GM18909 (cell line): ENCODE measurements at regions not wholly inside any gene's neighbourhood (a gene's known extent, or its start where the extent isn't known, plus 50 kb on each side); places are given as distances from the start of the nearest gene placed in this dataset.

ENCODE experiments used
- ATAC-seq: cut with Tn5 transposase; IDR thresholded peaks from one replicate; pipeline ENCODE4 v1.9.1; 2021; ENCODE audit warnings: mild to moderate bottlenecking; ENCODE audit not compliant: unreplicated experiment, poor library complexity

DNA sequence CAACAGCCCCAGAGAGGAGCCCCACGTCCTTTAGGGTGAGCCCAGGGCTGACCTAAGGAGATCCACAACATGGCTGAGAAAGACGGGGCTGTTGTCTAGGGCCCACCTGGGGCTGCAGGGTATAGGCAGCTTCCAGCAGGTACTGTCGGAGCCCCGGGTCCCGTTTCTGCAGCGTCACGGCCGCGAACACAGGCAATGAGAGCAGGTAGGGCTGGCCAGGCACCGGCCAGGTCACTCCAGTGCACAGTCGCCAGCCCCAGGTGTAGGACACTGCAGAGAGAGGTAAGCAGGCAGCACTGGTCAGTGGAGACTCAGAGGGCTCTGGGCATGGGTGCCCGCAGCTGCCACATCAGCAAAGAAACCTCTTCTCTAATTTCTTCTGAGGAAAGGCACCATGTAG lies 115.2 kb downstream of the LITAF start:
- no peak for ATAC-seq

DNA sequence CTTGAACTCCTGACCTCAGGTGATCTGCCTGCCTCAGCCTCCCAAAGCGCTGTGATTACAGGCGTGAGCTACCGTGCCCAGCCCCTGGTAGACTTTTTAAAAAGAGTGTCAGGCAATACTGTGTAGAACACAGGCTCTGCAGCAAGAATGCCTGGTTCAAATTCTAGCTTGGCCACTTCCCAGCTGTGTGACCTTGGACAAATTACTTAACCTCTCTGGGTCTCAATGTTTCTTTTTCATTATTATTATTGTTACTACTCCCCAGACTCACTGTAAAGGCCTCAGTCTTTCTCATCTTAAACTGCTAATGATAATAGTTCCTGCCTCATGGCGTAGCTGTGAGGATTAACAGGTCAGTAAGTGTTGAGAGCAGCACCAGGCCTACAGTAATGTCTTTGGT lies 114.3 kb downstream of the LITAF start:
- ATAC-seq: no peak

DNA sequence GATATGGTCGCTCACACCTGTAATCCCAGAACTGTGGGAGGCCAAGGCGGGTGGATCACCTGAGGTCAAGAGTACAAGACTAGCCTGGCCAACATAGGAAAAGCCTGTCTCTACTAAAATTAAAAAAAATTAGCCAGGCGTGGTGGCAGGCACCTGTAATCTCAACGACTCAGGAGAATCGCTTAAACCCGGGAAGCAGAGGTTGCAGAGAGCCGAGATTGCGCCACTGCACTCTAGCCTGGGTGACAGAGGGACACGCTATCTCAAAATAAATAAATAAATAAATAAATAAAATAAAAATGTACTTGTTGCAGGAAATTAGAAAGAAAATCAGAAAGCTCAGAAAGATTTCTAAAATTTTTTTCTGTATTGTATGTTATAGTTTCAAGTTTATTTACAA lies 113.9 kb downstream of the LITAF start:
- ATAC-seq: no peak

DNA sequence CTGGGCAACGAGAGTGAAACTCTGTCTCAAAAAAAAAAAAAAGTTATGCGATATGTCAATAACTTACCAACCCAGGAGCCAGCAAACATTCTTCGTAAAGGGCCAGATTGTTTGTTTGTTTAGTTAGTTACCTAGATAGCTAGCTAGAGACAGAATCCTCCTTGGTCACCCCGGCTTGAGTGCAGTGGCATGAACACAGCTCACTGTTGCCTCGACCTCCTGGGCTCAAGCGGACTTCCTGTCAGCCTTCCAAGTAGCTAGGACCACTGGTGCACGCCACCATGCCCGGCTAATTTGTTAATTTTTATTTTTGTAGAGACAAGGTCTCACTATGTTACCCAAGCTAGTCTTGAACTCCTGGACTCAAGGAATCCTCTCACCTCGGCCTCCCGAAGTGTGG lies 113.0 kb downstream of the LITAF start:
- ATAC-seq: no peak

DNA sequence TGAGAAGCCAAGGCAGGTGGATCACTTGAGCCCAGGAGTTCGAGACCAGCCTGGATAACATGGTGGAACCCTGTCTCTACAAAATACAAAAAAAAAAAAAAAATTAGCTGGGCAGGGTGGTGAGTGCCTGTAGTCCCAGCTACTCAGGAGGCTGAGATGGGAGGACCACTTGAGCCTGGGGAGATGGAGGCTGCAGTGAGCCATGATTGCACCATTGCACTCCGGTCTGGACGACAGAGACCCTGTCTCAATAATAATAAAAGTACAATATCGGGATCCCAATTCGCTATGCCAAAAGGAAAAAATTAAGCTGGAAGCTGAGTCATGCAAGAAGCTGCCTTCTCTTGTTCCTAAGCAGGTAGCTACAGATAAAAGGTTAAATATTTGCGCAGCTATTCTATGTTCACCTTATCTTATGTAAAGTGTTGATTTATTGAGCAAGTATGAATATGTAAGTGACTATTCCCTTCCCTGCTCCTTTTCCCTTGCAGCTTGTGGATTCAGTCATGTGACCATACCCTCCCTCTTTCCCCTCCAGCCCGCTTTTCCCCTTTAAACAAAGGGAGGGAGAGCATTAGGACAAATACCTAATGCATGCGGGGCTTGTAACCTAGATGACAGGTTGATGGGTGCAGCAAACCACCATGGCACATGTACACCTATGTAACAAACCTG lies 112.0 kb downstream of the LITAF start:
- no peak for ATAC-seq

DNA sequence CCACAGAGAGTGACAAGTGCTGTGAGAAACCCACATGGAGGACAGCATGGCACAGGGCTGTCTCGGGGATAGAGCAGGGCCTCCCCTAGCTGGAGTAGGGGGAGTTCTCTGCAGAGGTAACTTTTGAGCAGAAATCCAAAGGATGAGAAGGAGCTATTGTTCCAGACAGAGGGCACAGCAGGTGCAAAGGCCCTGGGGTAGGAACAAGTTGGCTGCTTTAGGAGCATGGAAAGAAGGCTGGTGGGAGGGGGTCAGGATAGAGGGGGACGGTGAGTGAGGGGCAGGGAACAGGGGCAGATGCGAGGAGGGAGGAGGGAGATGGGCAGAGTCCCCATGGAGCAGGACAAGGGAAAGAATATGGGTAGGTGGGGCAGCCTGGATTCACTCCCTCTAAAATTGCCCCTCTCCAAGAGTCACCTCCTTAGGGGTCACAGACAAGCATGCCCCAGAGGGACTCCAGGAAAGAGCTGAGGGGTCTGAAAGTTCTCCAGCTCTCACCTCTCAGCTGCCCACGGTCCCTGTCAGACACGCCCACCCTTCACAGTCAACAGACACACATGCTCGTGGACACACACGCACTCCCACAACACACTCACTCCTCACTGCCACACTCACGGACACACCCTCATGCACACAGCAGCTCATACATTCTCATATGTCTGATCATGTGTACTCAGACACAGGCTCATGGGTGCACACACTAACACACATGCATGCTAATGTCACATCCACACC lies 110.7 kb downstream of the LITAF start:
- no peak for ATAC-seq

DNA sequence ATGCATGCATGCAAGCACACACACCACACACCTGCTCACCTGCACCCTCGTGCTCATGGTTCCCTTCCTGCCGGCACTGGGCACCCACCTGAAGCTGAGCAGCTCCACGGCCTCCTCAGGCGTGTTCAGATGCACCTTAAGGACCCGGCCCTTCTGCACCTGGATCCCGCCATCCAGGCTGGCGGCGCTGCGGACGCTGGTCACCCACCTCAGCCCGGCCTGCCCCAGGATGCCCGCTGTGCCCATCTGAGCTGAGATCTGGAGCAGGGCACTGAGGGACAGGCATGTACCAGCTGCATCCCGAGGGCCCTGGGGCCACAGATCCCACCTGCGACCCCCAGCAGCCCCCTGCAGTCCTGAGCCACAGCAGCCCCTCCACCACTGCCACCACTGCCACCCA lies 110.0 kb downstream of the LITAF start:
- no peak for ATAC-seq

DNA sequence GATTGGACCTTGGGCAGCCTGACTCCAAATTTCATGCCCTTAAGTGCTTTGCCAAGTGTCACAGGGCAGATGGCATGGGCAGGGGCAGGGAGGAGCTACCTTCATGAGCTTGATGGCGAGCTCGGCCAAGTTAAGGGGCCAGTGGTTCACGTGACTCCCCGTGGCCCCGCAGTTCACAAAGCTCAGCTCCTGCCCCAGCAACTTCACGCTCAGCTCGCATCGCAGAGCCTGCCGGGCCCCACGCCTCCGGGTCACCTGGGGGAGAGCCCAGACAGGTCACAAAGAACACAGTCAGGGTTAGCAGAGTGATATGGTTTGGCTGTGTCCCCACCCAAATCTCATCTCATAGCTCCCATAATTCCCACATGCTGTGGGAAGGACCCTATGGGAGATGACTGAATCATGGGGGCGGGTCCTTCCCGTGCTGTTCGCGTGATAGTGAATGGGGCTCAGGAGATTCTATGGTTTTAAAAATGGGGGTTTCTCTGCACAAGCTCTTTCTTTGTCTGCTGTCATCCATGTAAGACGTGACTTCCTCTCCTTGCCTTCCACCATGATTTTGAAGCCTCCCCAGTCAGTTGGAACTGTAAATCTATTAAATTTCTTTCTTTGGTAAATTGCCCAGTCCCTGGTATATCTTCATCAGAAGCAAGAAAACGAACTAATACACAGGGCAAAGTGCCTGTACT lies 108.1 kb downstream of the LITAF start:
- ATAC-seq: no peak

DNA sequence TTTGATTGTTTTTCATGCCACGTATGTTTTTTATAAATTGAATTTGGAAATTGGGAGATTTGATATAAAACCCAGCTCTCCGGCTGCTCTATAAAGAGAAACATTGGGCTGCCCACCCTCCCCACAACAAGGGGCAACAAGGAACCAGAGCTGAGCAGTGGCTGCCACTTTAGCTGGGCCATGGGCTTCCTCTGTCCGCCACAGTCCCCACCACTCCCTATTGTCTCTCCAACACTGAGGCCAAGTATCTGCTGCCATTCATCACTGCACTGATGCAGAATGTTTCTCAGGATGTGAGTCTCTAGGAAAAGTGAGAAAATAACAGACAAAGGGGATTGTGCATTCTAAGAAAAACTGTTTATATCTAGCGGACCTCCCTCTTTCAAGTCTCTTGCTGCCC lies 106.8 kb downstream of the LITAF start:
- no peak for ATAC-seq

DNA sequence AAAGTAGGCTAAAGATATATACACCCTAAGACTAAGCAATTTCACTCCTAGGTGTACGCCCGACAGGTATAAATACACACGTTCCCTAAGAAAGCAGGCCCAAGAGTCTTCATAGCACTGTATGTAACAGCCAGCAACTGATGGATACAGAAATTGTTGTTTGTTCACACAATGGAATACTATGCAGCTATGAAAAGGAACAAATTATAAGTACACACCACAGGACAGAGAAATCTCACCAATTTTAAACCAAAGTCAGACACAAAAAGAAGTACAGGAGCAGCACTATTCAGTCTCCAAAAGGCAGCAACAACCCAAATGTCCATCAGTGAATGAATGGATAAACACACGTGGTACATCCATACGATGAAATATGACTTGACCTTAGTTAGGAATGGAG lies 106.1 kb downstream of the LITAF start:
- ATAC-seq: no peak

DNA sequence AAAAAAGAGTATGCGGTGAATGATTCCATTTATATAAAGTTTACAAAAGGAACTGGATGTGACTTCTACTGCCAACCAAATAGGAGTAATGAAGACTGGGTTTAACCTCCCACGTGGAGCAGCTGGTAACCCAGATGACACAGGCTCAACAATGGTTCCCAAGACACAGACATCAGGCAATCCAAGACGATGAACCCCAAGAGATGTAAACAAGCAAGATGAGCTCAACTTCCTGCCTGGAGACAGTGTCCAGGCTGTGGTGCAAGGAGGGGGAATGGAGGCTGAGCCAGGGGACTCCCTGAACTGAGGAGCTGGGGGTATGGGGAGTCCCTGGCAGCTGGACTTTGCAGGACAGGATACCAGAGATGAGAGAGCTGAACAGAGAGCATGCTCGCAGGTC lies 104.7 kb downstream of the LITAF start:
- ATAC-seq: no peak

DNA sequence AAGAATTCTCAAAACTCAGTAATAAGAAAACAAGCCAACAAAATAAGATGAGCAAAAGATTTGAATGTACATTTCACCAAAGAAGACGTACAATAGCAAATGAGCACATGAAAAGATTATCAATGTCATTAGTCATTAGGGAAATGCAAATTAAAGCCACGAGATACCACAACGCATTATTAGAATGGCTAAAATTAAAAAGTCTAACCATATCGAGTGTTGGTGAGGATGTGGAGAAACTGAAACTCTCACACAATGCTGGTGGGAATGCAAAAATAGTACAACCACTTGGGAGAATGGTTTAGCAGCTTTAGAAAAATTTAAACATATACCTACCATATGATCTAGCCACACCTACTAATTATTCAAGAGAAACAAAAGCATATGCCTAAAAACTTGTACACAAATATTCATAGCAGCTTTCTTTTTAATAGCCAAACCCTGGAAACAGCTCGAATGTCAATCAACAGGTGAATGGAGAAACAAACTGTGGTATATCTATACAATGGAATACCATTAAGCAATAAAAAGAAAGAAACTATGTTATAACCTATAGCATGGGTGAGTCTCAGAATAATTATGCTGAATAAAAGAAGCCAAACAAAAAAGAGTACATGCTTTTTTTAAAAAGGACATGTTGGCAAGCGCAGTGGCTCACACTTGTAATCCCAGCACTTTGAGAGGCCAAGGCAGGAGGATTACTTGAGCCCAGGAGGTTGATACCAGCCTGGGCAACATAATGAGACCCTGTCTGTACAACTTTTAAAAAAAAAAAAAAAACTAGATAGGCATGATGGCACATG lies 103.6 kb downstream of the LITAF start:
- no peak for ATAC-seq

DNA sequence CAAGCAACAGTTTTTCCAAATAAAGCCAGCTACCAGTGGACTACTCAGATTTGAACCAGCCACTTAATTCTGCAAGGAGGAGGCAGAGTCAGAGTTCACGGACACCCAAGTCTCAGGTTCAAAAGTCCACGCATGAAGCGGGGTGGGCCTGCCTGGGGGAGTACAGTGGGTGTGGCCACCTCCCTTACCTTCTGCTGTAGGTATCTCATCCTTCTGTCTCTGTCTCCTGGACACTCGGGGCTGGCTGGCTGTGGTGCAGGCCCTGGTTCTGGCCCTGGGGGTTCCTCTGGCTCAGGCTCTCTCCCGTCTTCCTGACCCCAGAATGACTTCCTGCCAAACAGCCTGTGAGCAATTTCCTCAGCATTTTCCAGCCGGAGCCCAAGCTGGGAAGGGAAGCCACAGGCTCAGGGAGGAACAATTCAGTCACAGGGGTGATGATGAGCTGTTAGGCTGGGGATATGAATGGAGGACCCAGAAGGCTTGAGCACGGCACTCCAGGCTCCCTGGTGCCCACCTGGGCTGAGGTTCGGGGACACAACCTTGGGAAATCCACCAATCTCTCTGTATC lies 101.9 kb downstream of the LITAF start:
- ATAC-seq: no peak

DNA sequence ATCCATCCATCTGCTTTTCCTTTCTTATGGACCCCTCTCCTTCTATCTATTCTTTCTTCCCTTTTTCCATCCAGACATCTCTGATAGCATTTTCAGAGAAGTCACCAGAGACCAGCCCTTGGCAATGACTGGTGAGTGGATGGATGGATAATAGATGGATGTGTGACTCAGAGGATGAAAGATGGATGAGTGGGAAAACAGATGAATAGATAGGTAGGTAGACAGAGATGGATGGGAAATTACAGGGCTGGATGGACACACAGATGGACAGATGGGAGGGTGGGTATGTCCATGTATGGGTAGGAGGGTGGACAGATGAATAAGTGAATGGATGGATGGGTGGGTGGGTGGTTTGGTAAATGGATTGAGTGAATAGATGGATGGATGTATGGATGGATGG lies 101.0 kb downstream of the LITAF start:
- ATAC-seq: no peak

DNA sequence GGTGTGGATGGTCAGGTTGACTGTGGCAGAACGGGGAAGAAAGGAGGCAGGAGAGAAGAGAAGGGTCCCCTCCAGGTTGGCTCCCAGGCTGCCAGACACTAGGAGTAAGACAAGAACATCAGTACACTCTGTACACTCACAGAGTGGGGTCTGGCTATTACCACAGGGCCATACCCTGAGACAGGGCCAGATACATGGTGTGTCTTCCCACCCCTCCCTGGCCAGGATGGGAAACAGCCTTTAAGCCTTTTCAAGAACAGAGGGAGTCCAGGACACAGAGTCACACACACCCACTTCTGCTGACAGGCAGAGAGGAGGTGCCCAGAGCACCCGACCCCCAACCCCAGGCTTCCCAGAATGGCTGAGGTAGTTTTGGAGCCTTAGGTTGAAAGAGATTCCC lies 99.4 kb downstream of the LITAF start:
- ATAC-seq: no peak

DNA sequence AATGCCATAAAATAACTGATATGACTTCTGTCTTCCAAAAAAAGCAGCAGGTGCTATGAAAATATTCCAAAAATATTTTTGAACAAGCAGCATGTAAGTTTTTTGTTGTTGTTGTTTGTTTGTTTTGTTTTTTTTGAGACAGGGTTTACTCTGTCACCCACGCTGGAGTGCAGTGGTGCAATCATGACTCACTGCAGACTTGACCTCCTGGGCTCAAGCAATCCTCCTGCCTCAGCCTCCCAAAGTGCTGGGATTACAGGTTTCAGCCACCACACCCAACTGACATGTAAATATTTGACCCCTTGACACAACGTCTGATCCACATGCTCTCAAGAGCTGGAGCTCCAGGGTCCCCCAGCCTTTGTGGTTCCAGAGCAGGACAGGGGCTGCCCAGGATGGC lies 98.4 kb downstream of the LITAF start:
- no peak for ATAC-seq

DNA sequence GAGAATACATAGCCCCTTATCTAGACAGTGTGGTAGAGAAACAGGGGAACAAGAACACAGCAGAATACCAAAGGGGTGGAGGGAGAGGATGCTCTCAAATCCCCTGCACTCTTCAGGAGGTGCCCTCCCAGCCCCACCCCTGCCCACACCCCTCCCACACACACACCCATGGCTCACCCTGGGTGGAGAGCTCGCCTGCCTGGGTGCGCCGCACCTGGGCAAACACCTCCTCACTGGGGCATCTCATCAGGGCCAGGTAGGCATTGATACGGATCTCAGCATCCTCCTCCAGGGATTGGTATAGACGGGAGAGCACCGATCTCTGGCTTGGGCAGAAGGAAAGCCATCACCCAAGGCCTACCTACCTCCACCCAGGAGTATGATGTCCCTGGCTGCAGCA lies 95.2 kb downstream of the LITAF start:
- ATAC-seq: no peak

DNA sequence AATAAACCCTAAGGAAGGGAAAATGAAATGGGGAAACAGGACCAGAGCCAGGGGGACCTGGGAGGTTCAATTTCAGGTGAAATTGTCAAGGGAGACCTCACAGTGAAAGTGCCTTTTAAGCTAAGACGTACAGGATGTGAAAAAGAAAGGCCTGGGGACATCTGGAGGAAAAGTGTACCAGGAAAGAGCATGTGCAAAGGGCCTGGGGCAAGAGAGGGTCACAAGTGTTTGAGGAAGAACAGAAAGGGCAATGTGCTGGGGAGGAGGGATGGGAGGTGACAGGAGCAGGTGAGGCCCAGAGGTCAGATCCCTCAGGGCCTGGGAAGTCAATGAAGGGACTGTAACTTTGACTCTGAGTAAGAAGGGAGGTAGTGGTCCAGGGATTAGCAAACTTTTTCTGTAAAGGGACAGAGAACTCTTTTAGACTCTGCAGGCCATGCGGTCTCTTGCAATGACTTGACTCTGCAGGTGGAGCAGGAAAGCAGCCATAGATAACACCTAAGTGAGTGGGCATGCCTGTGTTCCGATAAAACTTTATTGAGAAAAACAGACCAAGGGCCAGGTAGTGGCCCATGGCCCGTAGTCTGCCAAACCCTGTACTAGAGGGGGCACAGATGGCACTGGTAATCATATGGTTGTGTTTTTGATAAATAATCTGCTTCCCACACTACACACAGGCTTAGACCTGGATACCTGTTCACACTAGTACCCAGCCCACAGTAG lies 93.8 kb downstream of the LITAF start:
- no peak for ATAC-seq

DNA sequence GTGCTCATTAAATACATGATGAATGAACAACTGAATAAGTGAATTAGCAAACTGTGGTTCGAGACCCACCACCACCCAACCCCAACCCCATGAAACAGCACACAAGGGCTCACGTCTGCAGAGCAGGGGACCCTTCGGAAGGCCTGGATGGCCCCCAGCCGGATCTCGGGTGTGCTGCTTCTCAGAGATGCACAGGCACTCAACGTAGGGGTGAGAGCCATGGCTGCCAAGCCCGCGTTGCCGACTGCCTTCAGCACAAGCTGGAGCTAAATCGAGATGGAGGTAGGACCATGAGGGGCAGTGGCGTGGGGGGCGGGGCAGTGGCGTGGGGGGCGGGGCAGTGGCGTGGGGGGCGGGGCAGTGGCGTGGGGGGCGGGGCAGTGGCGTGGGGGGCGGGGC lies 93.2 kb downstream of the LITAF start:
- no peak for ATAC-seq

DNA sequence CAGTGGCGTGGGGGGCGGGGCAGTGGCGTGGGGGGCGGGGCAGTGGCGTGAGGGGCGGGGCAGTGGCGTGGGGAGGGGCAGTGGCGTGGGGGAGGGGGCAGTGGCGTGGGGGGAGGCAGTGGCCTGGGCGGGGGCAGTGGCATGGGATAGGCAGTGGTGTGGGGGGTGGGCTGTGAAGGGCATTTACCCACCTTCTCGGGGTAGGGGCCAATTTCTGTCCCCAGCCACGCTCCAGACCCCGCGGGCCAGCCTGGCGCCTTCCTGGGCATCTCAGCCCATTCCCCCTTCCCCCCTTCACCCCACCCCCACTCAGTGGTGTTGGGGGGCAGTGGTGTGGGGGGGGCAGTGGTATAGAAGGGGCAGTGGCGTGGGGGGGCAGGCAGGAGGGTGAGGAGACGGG lies 92.7 kb downstream of the LITAF start:
- no peak for ATAC-seq
